Immature natural killer cell (primary cell): ENCODE measurements at regions not wholly inside any gene's neighbourhood (a gene's known extent, or its start where the extent isn't known, plus 50 kb on each side); places are given as distances from the start of the nearest gene placed in this dataset.

Experiments used
- DNase-seq, 3 donors: peaks; one replicate each; pipeline ENCODE4 v3.0.0; 2022; ENCODE audit warnings: mixed read lengths in 1 of 3
- H3K27ac Mint-ChIP-seq, 6 donors: one replicate each; pipeline ENCODE4 v1.8.0; 2020; ENCODE audit warnings: mixed read lengths in 6 of 6, mild to moderate bottlenecking in 5 of 6, inconsistent platforms in 4 of 6, moderate library complexity in 3 of 6
- H3K27me3 Mint-ChIP-seq, 3 donors: one replicate each; pipeline ENCODE4 v1.8.0; 2020 to 2021; ENCODE audit warnings: low read depth in 3 of 3, mild to moderate bottlenecking in 3 of 3, mixed read lengths in 3 of 3, moderate library complexity in 3 of 3, inconsistent platforms in 1 of 3
- H3K36me3 Mint-ChIP-seq, 3 donors: one replicate each; pipeline ENCODE4 v1.8.0; 2020; ENCODE audit warnings: mixed read lengths in 3 of 3, inconsistent platforms in 2 of 3, mild to moderate bottlenecking in 2 of 3
- H3K4me1 Mint-ChIP-seq, 2 donors: one replicate each; pipeline ENCODE4 v1.8.0; 2020; ENCODE audit warnings: inconsistent platforms in 2 of 2, mild to moderate bottlenecking in 2 of 2, mixed read lengths in 2 of 2, moderate library complexity in 1 of 2
- H3K4me3 Mint-ChIP-seq, 5 donors: one replicate each; pipeline ENCODE4 v1.8.0; 2020; ENCODE audit warnings: mild to moderate bottlenecking in 5 of 5, mixed read lengths in 5 of 5, inconsistent platforms in 3 of 5, moderate library complexity in 3 of 5
- H3K9me3 Mint-ChIP-seq, 6 donors: one replicate each; pipeline ENCODE4 v1.8.0; 2020; ENCODE audit warnings: mild to moderate bottlenecking in 6 of 6, mixed read lengths in 6 of 6, inconsistent platforms in 4 of 6, moderate library complexity in 3 of 6

GRCh38 chr16:63080746-63081145, 1044.5 kb upstream of the CDH8 start:
- no peak overlapping the region for H3K27ac Mint-ChIP-seq
- H3K4me1 Mint-ChIP-seq: no peaks in the 10 kb centered on the region

GRCh38 chr16:63069047-63069446, 1032.8 kb upstream of the CDH8 start:
- no peak overlapping the region for H3K27ac Mint-ChIP-seq
- H3K4me3 Mint-ChIP-seq: no peak overlapping the region
- DNase-seq: no peak
- H3K36me3 Mint-ChIP-seq: peaks cover 0 to 4% (median 0%) of the 10 kb centered on the region in 3 donors
- H3K4me1 Mint-ChIP-seq: no peaks in the 10 kb centered on the region
- no peaks in the 10 kb centered on the region for H3K27me3 Mint-ChIP-seq
- peaks cover 13 to 66% (median 21%) of the 10 kb centered on the region in 6 donors for H3K9me3 Mint-ChIP-seq

More at GRCh38 chr16:63080746-63081145, 1044.5 kb upstream of the CDH8 start:
- no peak for DNase-seq
- Mint-ChIP-seq H3K27me3 (peaks cover 0 to 2% (median 0%) of the 10 kb centered on the region in 3 donors), H3K9me3 (peaks cover 13 to 66% (median 28%) of the 10 kb centered on the region in 6 donors), H3K36me3 (peaks cover 0 to 8% (median 1%) of the 10 kb centered on the region in 3 donors), H3K4me3 (no peak overlapping the region)

- H3K27ac Mint-ChIP-seq: no peak overlapping the region
- peaks cover 12 to 59% (median 21%) of the 10 kb centered on the region in 6 donors for H3K9me3 Mint-ChIP-seq
- H3K4me3 Mint-ChIP-seq: no peak overlapping the region
- H3K4me1 Mint-ChIP-seq: no peaks in the 10 kb centered on the region
- no peak for DNase-seq
- peaks cover 0 to 4% (median 0%) of the 10 kb centered on the region in 3 donors for H3K36me3 Mint-ChIP-seq
- H3K27me3 Mint-ChIP-seq: no peaks in the 10 kb centered on the region
Observed at GRCh38 chr16:63067141-63067540, 1030.9 kb upstream of the CDH8 start.

- Mint-ChIP-seq H3K27me3 (no peaks in the 10 kb centered on the region), H3K4me1 (no peaks in the 10 kb centered on the region), H3K27ac (no peak overlapping the region), H3K36me3 (peaks cover 0 to 4% (median 0%) of the 10 kb centered on the region in 3 donors), H3K4me3 (no peak overlapping the region), H3K9me3 (peaks cover 12 to 59% (median 19%) of the 10 kb centered on the region in 6 donors)
- no peak for DNase-seq
Observed at GRCh38 chr16:63066552-63066951, 1030.3 kb upstream of the CDH8 start.

- peaks cover 0 to 4% (median 0%) of the 10 kb centered on the region in 3 donors for H3K36me3 Mint-ChIP-seq
- no peak overlapping the region for H3K27ac Mint-ChIP-seq
- no peak overlapping the region for H3K4me3 Mint-ChIP-seq
- H3K4me1 Mint-ChIP-seq: no peaks in the 10 kb centered on the region
- peaks cover 0 to 2% (median 0%) of the 10 kb centered on the region in 3 donors for H3K27me3 Mint-ChIP-seq
- DNase-seq: no peak
- H3K9me3 Mint-ChIP-seq: peaks cover 7 to 47% (median 27%) of the 10 kb centered on the region in 6 donors
Observed at GRCh38 chr16:63061319-63061718, 1025.1 kb upstream of the CDH8 start.

- DNase-seq: no peak
- H3K9me3 Mint-ChIP-seq: peaks cover 7 to 41% (median 22%) of the 10 kb centered on the region in 6 donors
- H3K27me3 Mint-ChIP-seq: peaks cover 0 to 2% (median 0%) of the 10 kb centered on the region in 3 donors
- H3K36me3 Mint-ChIP-seq: no peaks in the 10 kb centered on the region
- no peaks in the 10 kb centered on the region for H3K4me1 Mint-ChIP-seq
- H3K27ac Mint-ChIP-seq: no peak overlapping the region
- H3K4me3 Mint-ChIP-seq: no peak overlapping the region
Observed at GRCh38 chr16:63059676-63060075, 1023.4 kb upstream of the CDH8 start.

GRCh38 chr16:63057341-63057740, 1021.1 kb upstream of the CDH8 start:
- no peaks in the 10 kb centered on the region for H3K4me1 Mint-ChIP-seq
- no peak overlapping the region for H3K4me3 Mint-ChIP-seq
- H3K9me3 Mint-ChIP-seq: peaks cover 2 to 46% (median 24%) of the 10 kb centered on the region in 6 donors
- H3K27me3 Mint-ChIP-seq: peaks cover 0 to 2% (median 0%) of the 10 kb centered on the region in 3 donors
- DNase-seq: no peak
- H3K36me3 Mint-ChIP-seq: no peaks in the 10 kb centered on the region
- no peak overlapping the region for H3K27ac Mint-ChIP-seq

- H3K36me3 Mint-ChIP-seq: no peaks in the 10 kb centered on the region
- no peak overlapping the region for H3K27ac Mint-ChIP-seq
- no peaks in the 10 kb centered on the region for H3K27me3 Mint-ChIP-seq
- H3K9me3 Mint-ChIP-seq: peaks cover 6 to 42% (median 26%) of the 10 kb centered on the region in 6 donors
- no peak for DNase-seq
- no peaks in the 10 kb centered on the region for H3K4me1 Mint-ChIP-seq
- no peak overlapping the region for H3K4me3 Mint-ChIP-seq
Observed at GRCh38 chr16:63050391-63050790, 1014.2 kb upstream of the CDH8 start.

GRCh38 chr16:63038397-63039106, 1002.3 kb upstream of the CDH8 start:
- H3K27me3 Mint-ChIP-seq: peaks cover 0 to 2% (median 0%) of the 10 kb centered on the region in 3 donors

GRCh38 chr16:63037761-63038396, 1001.6 kb upstream of the CDH8 start:
- peaks cover 0 to 3% (median 0%) of the 10 kb centered on the region in 3 donors for H3K36me3 Mint-ChIP-seq
- no peaks in the 10 kb centered on the region for H3K4me1 Mint-ChIP-seq
- H3K9me3 Mint-ChIP-seq: peaks cover 5 to 58% (median 31%) of the 10 kb centered on the region in 6 donors
- peaks cover 0 to 2% (median 0%) of the 10 kb centered on the region in 3 donors for H3K27me3 Mint-ChIP-seq
- H3K27ac Mint-ChIP-seq: no peak overlapping the region
- H3K4me3 Mint-ChIP-seq: no peak overlapping the region
- no peak for DNase-seq

More at GRCh38 chr16:63038397-63039106, 1002.3 kb upstream of the CDH8 start:
- peaks cover 0 to 3% (median 0%) of the 10 kb centered on the region in 3 donors for H3K36me3 Mint-ChIP-seq
- no peak for DNase-seq
- no peak overlapping the region for H3K27ac Mint-ChIP-seq
- no peaks in the 10 kb centered on the region for H3K4me1 Mint-ChIP-seq
- H3K4me3 Mint-ChIP-seq: no peak overlapping the region
- peaks cover 5 to 55% (median 29%) of the 10 kb centered on the region in 6 donors for H3K9me3 Mint-ChIP-seq

GRCh38 chr16:63018581-63019223, 982.5 kb upstream of the CDH8 start:
- Mint-ChIP-seq H3K4me3 (no peak overlapping the region), H3K27me3 (peaks cover 0 to 1% (median 0%) of the 10 kb centered on the region in 3 donors), H3K36me3 (peaks cover 0 to 4% (median 0%) of the 10 kb centered on the region in 3 donors), H3K27ac (no peak overlapping the region), H3K9me3 (peaks cover 12 to 48% (median 42%) of the 10 kb centered on the region in 6 donors), H3K4me1 (no peaks in the 10 kb centered on the region)
- DNase-seq: no peak

GRCh38 chr16:63008688-63009087, 972.5 kb upstream of the CDH8 start:
- Mint-ChIP-seq H3K4me1 (no peaks in the 10 kb centered on the region), H3K36me3 (no peaks in the 10 kb centered on the region), H3K27ac (no peak overlapping the region), H3K27me3 (no peaks in the 10 kb centered on the region), H3K9me3 (peaks cover 13 to 58% (median 23%) of the 10 kb centered on the region in 6 donors), H3K4me3 (no peak overlapping the region)
- DNase-seq: no peak

GRCh38 chr16:63005356-63005755, 969.1 kb upstream of the CDH8 start:
- Mint-ChIP-seq H3K9me3 (peaks cover 16 to 44% (median 21%) of the 10 kb centered on the region in 6 donors), H3K27me3 (no peaks in the 10 kb centered on the region), H3K27ac (no peak overlapping the region), H3K4me3 (no peak overlapping the region), H3K36me3 (peaks cover 0 to 4% (median 0%) of the 10 kb centered on the region in 3 donors), H3K4me1 (no peaks in the 10 kb centered on the region)
- DNase-seq: no peak

GRCh38 chr16:62989480-62989879, 953.2 kb upstream of the CDH8 start:
- no peak for DNase-seq
- Mint-ChIP-seq H3K9me3 (peaks cover 15 to 32% (median 25%) of the 10 kb centered on the region in 6 donors), H3K4me1 (no peaks in the 10 kb centered on the region), H3K27ac (no peak overlapping the region), H3K27me3 (no peaks in the 10 kb centered on the region), H3K36me3 (no peaks in the 10 kb centered on the region), H3K4me3 (no peak overlapping the region)
